HepG2 (cell line): ENCODE measurements at regions not wholly inside any gene's neighbourhood (a gene's known extent, or its start where the extent isn't known, plus 50 kb on each side); places are given as distances from the start of the nearest gene placed in this dataset.
A peak's percentile ranks its signal among the peaks of the same experiment; 100 is the strongest.

Source experiments
- ASH2L ChIP-seq: fragments of 300-600, 200-600 bp; sonication (generic); IDR thresholded peaks from 2 replicates; pipeline ENCODE4 v1.7.0; 2017; ENCODE audit warnings: low read depth, mild to moderate bottlenecking, moderate library complexity, mixed read lengths, low read length; ENCODE audit not compliant: insufficient read length
- EHMT2 ChIP-seq: fragments of 200-600 bp; sonication (generic); IDR thresholded peaks from 2 replicates; pipeline ENCODE4 v1.7.0; 2017; ENCODE audit warnings: antibody characterized with exemption, low read depth, low read length, borderline replicate concordance
- FOSL2 ChIP-seq: sonication (generic); formaldehyde crosslinking; IDR thresholded peaks from 2 replicates; pipeline ENCODE4 v1.4.0; 2020; ENCODE audit warnings: missing genetic modification reagents
- GPBP1L1 ChIP-seq: sonication (generic); formaldehyde crosslinking; IDR thresholded peaks from 2 replicates; pipeline ENCODE4 v1.5.0; 2020; ENCODE audit warnings: mild to moderate bottlenecking, missing genetic modification reagents
- HOMEZ ChIP-seq: IDR thresholded peaks from 2 replicates; pipeline ENCODE4 v1.6.1; 2016; ENCODE audit warnings: low read depth
- KAT8 ChIP-seq: IDR thresholded peaks from 2 replicates; pipeline ENCODE4 v1.6.1; 2016; ENCODE audit warnings: missing genetic modification reagents, missing compliant biosample characterization
- MAZ ChIP-seq, 2 experiments: sonication (generic) in 1 of 2; formaldehyde crosslinking in 1 of 2; IDR thresholded peaks; 2 replicates each; pipeline versions ENCODE4 v1.5.0 to v1.6.1; 2012 to 2020; ENCODE audit warnings: low read depth in 2 of 2, mild to moderate bottlenecking in 2 of 2, borderline replicate concordance in 1 of 2, improper control_type of control experiment in 1 of 2, low read length in 1 of 2, missing genetic modification reagents in 1 of 2, moderate library complexity in 1 of 2
- NR1H2 ChIP-seq: sonication (generic); formaldehyde crosslinking; IDR thresholded peaks from 2 replicates; pipeline ENCODE4 v1.8.1; 2022; ENCODE audit warnings: low read depth, missing genetic modification reagents, borderline replicate concordance
- POLR2A ChIP-seq, 2 experiments: IDR thresholded peaks; 2 replicates each; pipeline ENCODE4 v1.6.1; 2011; ENCODE audit warnings: low read depth in 2 of 2, low read length in 2 of 2, mild to moderate bottlenecking in 1 of 2, moderate library complexity in 1 of 2; ENCODE audit not compliant: insufficient read depth in 1 of 2
- PPARG ChIP-seq: conservative IDR thresholded peaks from 2 replicates; pipeline ENCODE4 v1.6.1; 2016; ENCODE audit warnings: missing biosample characterization, missing genetic modification reagents
- SAP130 ChIP-seq: IDR thresholded peaks from 2 replicates; pipeline ENCODE4 v1.6.1; 2016; ENCODE audit warnings: low read depth
- SMARCC2 ChIP-seq: fragments of 450-650 bp; IDR thresholded peaks from 2 replicates; pipeline ENCODE4 v1.6.1; 2017; ENCODE audit warnings: antibody characterized with exemption, mild to moderate bottlenecking
- THYN1 ChIP-seq: sonication (generic); formaldehyde crosslinking; IDR thresholded peaks from 2 replicates; pipeline ENCODE4 v1.8.1; 2023; ENCODE audit warnings: low read depth, mild to moderate bottlenecking, moderate library complexity, missing genetic modification reagents, borderline replicate concordance
- TSC22D2 ChIP-seq: sonication (generic); formaldehyde crosslinking; IDR thresholded peaks from 2 replicates; pipeline ENCODE4 v1.5.1; 2020; ENCODE audit warnings: missing genetic modification reagents, mild to moderate bottlenecking, borderline replicate concordance
- YEATS2 ChIP-seq: sonication (generic); formaldehyde crosslinking; IDR thresholded peaks from 2 replicates; pipeline ENCODE4 v1.4.0; 2020; ENCODE audit warnings: missing genetic modification reagents, borderline replicate concordance
- ZFP37 ChIP-seq: sonication (generic); formaldehyde crosslinking; IDR thresholded peaks from 2 replicates; pipeline ENCODE4 v1.4.0; 2020; ENCODE audit warnings: missing genetic modification reagents, borderline replicate concordance
- ZNF12 ChIP-seq: sonication (generic); formaldehyde crosslinking; IDR thresholded peaks from 2 replicates; pipeline ENCODE4 v1.5.0; 2020; ENCODE audit warnings: missing genetic modification reagents
- ZNF121 ChIP-seq: sonication (generic); formaldehyde crosslinking; IDR thresholded peaks from 2 replicates; pipeline ENCODE4 v1.5.0; 2020; ENCODE audit warnings: mild to moderate bottlenecking, missing genetic modification reagents
- ZNF281 ChIP-seq: sonication (generic); formaldehyde crosslinking; IDR thresholded peaks from 2 replicates; pipeline ENCODE4 v1.4.0; 2020; ENCODE audit warnings: missing genetic modification reagents, borderline replicate concordance
- ZNF451 ChIP-seq: sonication (generic); formaldehyde crosslinking; IDR thresholded peaks from 2 replicates; pipeline ENCODE4 v1.5.0; 2020; ENCODE audit warnings: mild to moderate bottlenecking, missing genetic modification reagents
- ZNF576 ChIP-seq: sonication (generic); formaldehyde crosslinking; IDR thresholded peaks from 2 replicates; pipeline ENCODE4 v1.4.0; 2020; ENCODE audit warnings: mild to moderate bottlenecking, missing genetic modification reagents
- ZNF589 ChIP-seq: sonication (generic); formaldehyde crosslinking; conservative IDR thresholded peaks from 2 replicates; pipeline ENCODE4 v1.8.0; 2022; ENCODE audit warnings: mild to moderate bottlenecking, moderate library complexity, missing genetic modification reagents
- ZNF780A ChIP-seq: sonication (generic); formaldehyde crosslinking; IDR thresholded peaks from 2 replicates; pipeline ENCODE4 v1.8.0; 2022; ENCODE audit warnings: mild to moderate bottlenecking, missing genetic modification reagents, moderate library complexity

- peak; percentile 37; the same call in 1 of the 2 replicates for TF ChIP-seq HOMEZ (CRISPR knock-in tag)
- no peak for TF ChIP-seq ZNF121 (CRISPR knock-in tag)
- TF ChIP-seq KAT8 (CRISPR knock-in tag): 0 out of 2 replicates have a peak, but pooled peaks have one; percentile 24
- peak; percentile 72; the same call in 1 of the 2 replicates for TF ChIP-seq ZNF12 (CRISPR knock-in tag)
- no peak for TF ChIP-seq EHMT2
- no peak for TF ChIP-seq PPARG
- TF ChIP-seq SMARCC2: no peak
- no peak for TF ChIP-seq ZNF451 (CRISPR knock-in tag)
- no peak for TF ChIP-seq MAZ (IDR thresholded peaks at IDR 0.05; ENCODE audit: borderline replicate concordance, low read depth, low read length)
- no peak for TF ChIP-seq MAZ (CRISPR knock-in tag; IDR thresholded peaks at IDR 0.05; ENCODE audit: low read depth)
- TF ChIP-seq ASH2L: peak; percentile 68
- no peak for TF ChIP-seq NR1H2 (CRISPR knock-in tag)
- peak; percentile 33; the same call in 1 of the 2 replicates for TF ChIP-seq SAP130 (CRISPR knock-in tag)
- TF ChIP-seq POLR2A (IDR thresholded peaks at IDR 0.05; ENCODE audit: insufficient read depth in 1 of 2, low read depth in 2 of 2, low read length in 2 of 2): no peak
- TF ChIP-seq ZNF780A (CRISPR knock-in tag): no peak
- TF ChIP-seq ZNF589 (CRISPR knock-in tag): no peak
- no peak for TF ChIP-seq GPBP1L1
- TF ChIP-seq THYN1 (CRISPR knock-in tag): no peak
- TF ChIP-seq ZNF576 (CRISPR knock-in tag): no peak
- no peak for TF ChIP-seq ZNF281 (CRISPR knock-in tag)
- no peak for TF ChIP-seq TSC22D2 (CRISPR knock-in tag)
- no peak for TF ChIP-seq FOSL2 (CRISPR knock-in tag)
- no peak for TF ChIP-seq ZFP37 (CRISPR knock-in tag)
- no peak for TF ChIP-seq YEATS2 (CRISPR knock-in tag)
Measured at GRCh38 chrY:16101815-16102214, 1577.5 kb downstream of the NLGN4Y start (continued).
